T follicular helper cell (primary cell): ENCODE measurements at regions not wholly inside any gene's neighbourhood (a gene's known extent, or its start where the extent isn't known, plus 50 kb on each side); places are given as distances from the start of the nearest gene placed in this dataset.

ENCODE experiments used
- DNase-seq: peaks from one replicate; pipeline ENCODE4 v3.0.0-alpha.2; 2020; ENCODE audit warnings: low read depth

GRCh38 chr13:107035778-107036177 lies 467.8 kb upstream of the ARGLU1 start:
- DNase-seq: no peak

GRCh38 chr13:107035186-107035585 lies 467.2 kb upstream of the ARGLU1 start:
- DNase-seq: no peak

- DNase-seq: no peak
Observed at GRCh38 chr13:107034236-107034872, 466.4 kb upstream of the ARGLU1 start.

- no peak for DNase-seq
Observed at GRCh38 chr13:107031716-107032115, 463.8 kb upstream of the ARGLU1 start.

GRCh38 chr13:107028751-107029150 lies 460.8 kb upstream of the ARGLU1 start:
- no peak for DNase-seq

- no peak for DNase-seq
Observed at GRCh38 chr13:107025991-107026390, 458.1 kb upstream of the ARGLU1 start.

- no peak for DNase-seq
Observed at GRCh38 chr13:107023335-107023734, 455.4 kb upstream of the ARGLU1 start.

GRCh38 chr13:107020393-107020792 lies 452.5 kb upstream of the ARGLU1 start:
- DNase-seq: no peak

- no peak for DNase-seq
Observed at GRCh38 chr13:107018285-107018684, 450.3 kb upstream of the ARGLU1 start.

GRCh38 chr13:107006661-107007060 lies 438.7 kb upstream of the ARGLU1 start:
- DNase-seq: no peak

GRCh38 chr13:107005577-107005976 lies 437.6 kb upstream of the ARGLU1 start:
- DNase-seq: no peak

GRCh38 chr13:107003911-107004310 lies 436.0 kb upstream of the ARGLU1 start:
- no peak for DNase-seq

GRCh38 chr13:106998664-106999063 lies 430.7 kb upstream of the ARGLU1 start:
- DNase-seq: no peak

GRCh38 chr13:106997696-106998095 lies 429.8 kb upstream of the ARGLU1 start:
- DNase-seq: no peak

- no peak for DNase-seq
Observed at GRCh38 chr13:106996867-106997618, 429.1 kb upstream of the ARGLU1 start.

- DNase-seq: no peak
Observed at GRCh38 chr13:106990594-106990993, 422.7 kb upstream of the ARGLU1 start.

GRCh38 chr13:106989876-106990275 lies 421.9 kb upstream of the ARGLU1 start:
- no peak for DNase-seq

- no peak for DNase-seq
Observed at GRCh38 chr13:106987427-106987785, 419.5 kb upstream of the ARGLU1 start.

GRCh38 chr13:106986687-106987426 lies 418.9 kb upstream of the ARGLU1 start:
- no peak for DNase-seq

- no peak for DNase-seq
Observed at GRCh38 chr13:106986033-106986484, 418.1 kb upstream of the ARGLU1 start.

- DNase-seq: no peak
Observed at GRCh38 chr13:106985481-106985880, 417.5 kb upstream of the ARGLU1 start.

GRCh38 chr13:106981051-106981450 lies 413.1 kb upstream of the ARGLU1 start:
- no peak for DNase-seq

- no peak for DNase-seq
Observed at GRCh38 chr13:106967391-106967790, 399.5 kb upstream of the ARGLU1 start.
